GM12878 (cell line): ENCODE measurements at regions not wholly inside any gene's neighbourhood (a gene's known extent, or its start where the extent isn't known, plus 50 kb on each side); places are given as distances from the start of the nearest gene placed in this dataset.

Source experiments
- ATAC-seq: fragments of 200-7000 bp; cut with Tn5 transposase; 3 replicates; pipeline ENCODE4 v1.9.1; 2020; ENCODE audit warnings: mild to moderate bottlenecking, moderate library complexity
- BruUV-seq: library from RNA; stranded (reverse); fragments of 400-500 nt; replicated peaks from 2 replicates; lab custom pipeline; 2021; lab: Mats Ljungman, UMichigan
- CTCF ChIA-PET: fragments of 300-600 bp; sonication (Branson Sonifier 250); formaldehyde crosslinking; extraction: SDS; loops from one replicate; lab custom pipeline; 2021; ENCODE audit warnings: inconsistent platforms; lab: Yijun Ruan, JAX
- POLR2A ChIA-PET: fragments of 350-600 bp; formaldehyde crosslinking; extraction: SDS; loops from one replicate; lab custom pipeline; 2021; ENCODE audit warnings: inconsistent platforms; lab: Charles Lee
- RAD21 ChIA-PET: fragments of 300-600 bp; sonication (Branson Sonifier 250); formaldehyde crosslinking; loops from one replicate; lab custom pipeline; 2023; ENCODE audit warnings: antibody characterized with exemption; ENCODE audit not compliant: unreplicated experiment; lab: Charles Lee
- SMC1A ChIA-PET: fragments of 300-600 bp; sonication (Branson Sonifier 250); formaldehyde crosslinking; loops from one replicate; lab custom pipeline; 2023; ENCODE audit not compliant: unreplicated experiment, uncharacterized antibody; lab: Charles Lee
- DNase-seq: peaks from one replicate; pipeline ENCODE4 v3.0.0-alpha.2; 2011; ENCODE audit warnings: low read depth, low spot score
- FAIRE-seq: peaks from 3 replicates; lab custom pipeline; 2011; peaks lifted over from hg19 to GRCh38; lab: Jason Lieb, UNC
- H2AFZ ChIP-seq: 2 replicates; pipeline ENCODE4 v1.6.0; 2011; ENCODE audit warnings: low read depth, low read length, control low read depth; ENCODE audit not compliant: control insufficient read depth
- H3K27ac ChIP-seq: 2 replicates; pipeline ENCODE4 v1.5.1; 2011; ENCODE audit warnings: control low read depth; ENCODE audit not compliant: control insufficient read depth, insufficient read depth
- H3K27me3 ChIP-seq, 2 experiments: replicated peaks in 1 of 2; 2 replicates each; pipeline versions ENCODE4 v1.6.0 to v1.6.1; 2011; ENCODE audit warnings: low read length in 1 of 2; ENCODE audit not compliant: control insufficient read depth in 2 of 2, insufficient read depth in 2 of 2
- H3K36me3 ChIP-seq, 2 experiments: 2 replicates each; pipeline ENCODE4 v1.5.1; 2011; ENCODE audit warnings: low read length in 1 of 2; ENCODE audit not compliant: control insufficient read depth in 2 of 2, insufficient read depth in 2 of 2
- H3K4me1 ChIP-seq: 2 replicates; pipeline ENCODE4 v1.6.1; 2011; ENCODE audit warnings: mild to moderate bottlenecking, low read length, moderate library complexity, mixed read lengths; ENCODE audit not compliant: control insufficient read depth, insufficient read depth
- H3K4me2 ChIP-seq: 2 replicates; pipeline ENCODE4 v1.6.0; 2011; ENCODE audit warnings: control low read depth; ENCODE audit not compliant: control insufficient read depth, insufficient read depth
- H3K4me3 ChIP-seq: fragments of 200-600 bp; sonication (generic); 2 replicates; pipeline ENCODE4 v1.5.1; 2016
- H3K79me2 ChIP-seq: 2 replicates; pipeline ENCODE4 v1.6.0; 2011; ENCODE audit warnings: low read length; ENCODE audit not compliant: control insufficient read depth, insufficient read depth
- H3K9ac ChIP-seq: 2 replicates; pipeline ENCODE4 v1.8.0; 2011; ENCODE audit warnings: low read length, control low read depth, mixed read lengths; ENCODE audit not compliant: control insufficient read depth, insufficient read depth
- H3K9me3 ChIP-seq: replicated peaks from 3 replicates; pipeline ENCODE4 v1.5.1; 2011; ENCODE audit warnings: mild to moderate bottlenecking, low read length; ENCODE audit not compliant: control insufficient read depth, insufficient read depth
- H4K20me1 ChIP-seq: 2 replicates; pipeline ENCODE4 v1.6.0; 2011; ENCODE audit not compliant: control insufficient read depth, insufficient read depth
- CREB1 ChIP-seq: IDR thresholded peaks from 2 replicates; pipeline ENCODE4 v1.6.1; 2012; ENCODE audit warnings: low read depth, mild to moderate bottlenecking, inconsistent platforms
- DPF2 ChIP-seq: fragments of 450-650 bp; IDR thresholded peaks from 2 replicates; pipeline ENCODE4 v1.6.1; 2017; ENCODE audit warnings: mild to moderate bottlenecking
- EED ChIP-seq: sonication (generic); IDR thresholded peaks from 2 replicates; pipeline ENCODE4 v1.6.1; 2016; ENCODE audit warnings: antibody characterized with exemption, low read depth
- HDAC2 ChIP-seq: fragments of 200-600 bp; sonication (generic); IDR thresholded peaks from 2 replicates; pipeline ENCODE4 v1.6.1; 2017
- POLR2AphosphoS5 ChIP-seq: IDR thresholded peaks from 2 replicates; pipeline ENCODE4 v1.6.1; 2011; ENCODE audit warnings: mild to moderate bottlenecking, low read length, inconsistent platforms
- PRDM15 ChIP-seq: fragments of 450-650 bp; formaldehyde crosslinking; IDR thresholded peaks from 2 replicates; pipeline ENCODE4 v1.4.0; 2020; ENCODE audit warnings: mild to moderate bottlenecking, moderate library complexity
- SUZ12 ChIP-seq: fragments of 200-600 bp; sonication (generic); IDR thresholded peaks from one replicate; pipeline ENCODE4 v1.6.1; 2018; ENCODE audit warnings: antibody characterized with exemption, mild to moderate bottlenecking; ENCODE audit not compliant: unreplicated experiment
- ZNF274 ChIP-seq: IDR thresholded peaks from one replicate; pipeline ENCODE4 v1.8.0; 2011; ENCODE audit not compliant: insufficient read length, insufficient read depth
- WGBS: methylation state at CpG from one replicate; pipeline ENCODE4 v1.1.6; 2016; ENCODE audit warnings: low lambda C conversion rate; ENCODE audit not compliant: insufficient replicate concordance, insufficient coverage; ENCODE audit errors: missing lambda C conversion rate; 5-methylcytosine and 5-hydroxymethylcytosine counted together
- in situ Hi-C: fragments of 300-500 bp; cut with MboI; formaldehyde crosslinking; loops from 9 replicates; pipeline ENCODE4 v1.14.3; 2018; ENCODE audit warnings: mixed read lengths
- intact Hi-C: fragments of 100-400 bp; cut with micrococcal nuclease; formaldehyde crosslinking; loops from one replicate; pipeline ENCODE4 v1.14.2; 2022; ENCODE audit not compliant: unreplicated experiment
- TF ChIP-seq, protein P1 (sequence below): fragments of 450-650 bp; formaldehyde crosslinking; IDR thresholded peaks from 2 replicates; pipeline ENCODE4 v1.5.0; 2022; ENCODE audit warnings: mild to moderate bottlenecking, missing genetic modification characterization
- TF ChIP-seq, protein P2 (sequence below): IDR thresholded peaks from 2 replicates; pipeline ENCODE4 v1.6.1; 2011; ENCODE audit warnings: borderline replicate concordance, low read depth, mild to moderate bottlenecking, moderate library complexity, low read length; ENCODE audit not compliant: insufficient read depth, poor library complexity, severe bottlenecking
- TF ChIP-seq, protein P3 (sequence below): IDR thresholded peaks from 2 replicates; pipeline ENCODE4 v1.6.1; 2012; ENCODE audit warnings: low read depth, low read length, improper control_type of control experiment

GRCh38 chr20:40773376-40773775, 84.3 kb upstream of the MAFB start:
- POLR2A ChIA-PET, result no interaction called here
- Histone ChIP-seq H3K36me3 (no peaks in the 10 kb centered on the region), H3K9ac (no peak overlapping the region), H3K4me3 (no peak overlapping the region), H3K27me3 (peaks cover 0 to 7% of the 10 kb centered on the region in 2 experiments; a peak in 2 of 4 replicates), H3K9me3 (no peaks in the 10 kb centered on the region), H3K4me2 (no peak overlapping the region), H4K20me1 (no peaks in the 10 kb centered on the region), H3K27ac (no peak overlapping the region), H2AFZ (no peak overlapping the region), H3K4me1 (no peaks in the 10 kb centered on the region), H3K79me2 (no peaks in the 10 kb centered on the region)
- FAIRE-seq (no peak), DNase-seq (no peak), ATAC-seq (no peak)
- TF ChIP-seq CREB1, result no peak
- no peak for TF ChIP-seq ZNF274
- TF ChIP-seq, protein P1, sequence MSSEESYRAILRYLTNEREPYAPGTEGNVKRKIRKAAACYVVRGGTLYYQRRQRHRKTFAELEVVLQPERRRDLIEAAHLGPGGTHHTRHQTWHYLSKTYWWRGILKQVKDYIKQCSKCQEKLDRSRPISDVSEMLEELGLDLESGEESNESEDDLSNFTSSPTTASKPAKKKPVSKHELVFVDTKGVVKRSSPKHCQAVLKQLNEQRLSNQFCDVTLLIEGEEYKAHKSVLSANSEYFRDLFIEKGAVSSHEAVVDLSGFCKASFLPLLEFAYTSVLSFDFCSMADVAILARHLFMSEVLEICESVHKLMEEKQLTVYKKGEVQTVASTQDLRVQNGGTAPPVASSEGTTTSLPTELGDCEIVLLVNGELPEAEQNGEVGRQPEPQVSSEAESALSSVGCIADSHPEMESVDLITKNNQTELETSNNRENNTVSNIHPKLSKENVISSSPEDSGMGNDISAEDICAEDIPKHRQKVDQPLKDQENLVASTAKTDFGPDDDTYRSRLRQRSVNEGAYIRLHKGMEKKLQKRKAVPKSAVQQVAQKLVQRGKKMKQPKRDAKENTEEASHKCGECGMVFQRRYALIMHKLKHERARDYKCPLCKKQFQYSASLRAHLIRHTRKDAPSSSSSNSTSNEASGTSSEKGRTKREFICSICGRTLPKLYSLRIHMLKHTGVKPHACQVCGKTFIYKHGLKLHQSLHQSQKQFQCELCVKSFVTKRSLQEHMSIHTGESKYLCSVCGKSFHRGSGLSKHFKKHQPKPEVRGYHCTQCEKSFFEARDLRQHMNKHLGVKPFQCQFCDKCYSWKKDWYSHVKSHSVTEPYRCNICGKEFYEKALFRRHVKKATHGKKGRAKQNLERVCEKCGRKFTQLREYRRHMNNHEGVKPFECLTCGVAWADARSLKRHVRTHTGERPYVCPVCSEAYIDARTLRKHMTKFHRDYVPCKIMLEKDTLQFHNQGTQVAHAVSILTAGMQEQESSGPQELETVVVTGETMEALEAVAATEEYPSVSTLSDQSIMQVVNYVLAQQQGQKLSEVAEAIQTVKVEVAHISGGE, result no peak
- TF ChIP-seq, protein P2, sequence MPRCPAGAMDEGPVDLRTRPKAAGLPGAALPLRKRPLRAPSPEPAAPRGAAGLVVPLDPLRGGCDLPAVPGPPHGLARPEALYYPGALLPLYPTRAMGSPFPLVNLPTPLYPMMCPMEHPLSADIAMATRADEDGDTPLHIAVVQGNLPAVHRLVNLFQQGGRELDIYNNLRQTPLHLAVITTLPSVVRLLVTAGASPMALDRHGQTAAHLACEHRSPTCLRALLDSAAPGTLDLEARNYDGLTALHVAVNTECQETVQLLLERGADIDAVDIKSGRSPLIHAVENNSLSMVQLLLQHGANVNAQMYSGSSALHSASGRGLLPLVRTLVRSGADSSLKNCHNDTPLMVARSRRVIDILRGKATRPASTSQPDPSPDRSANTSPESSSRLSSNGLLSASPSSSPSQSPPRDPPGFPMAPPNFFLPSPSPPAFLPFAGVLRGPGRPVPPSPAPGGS, result no peak
- no peak for TF ChIP-seq PRDM15 (CRISPR knock-in tag)
- TF ChIP-seq SUZ12, result no peak
- TF ChIP-seq HDAC2, result no peak
- TF ChIP-seq DPF2, result no peak
- TF ChIP-seq POLR2AphosphoS5, result no peak
- TF ChIP-seq EED, result no peak
- TF ChIP-seq, protein P3, sequence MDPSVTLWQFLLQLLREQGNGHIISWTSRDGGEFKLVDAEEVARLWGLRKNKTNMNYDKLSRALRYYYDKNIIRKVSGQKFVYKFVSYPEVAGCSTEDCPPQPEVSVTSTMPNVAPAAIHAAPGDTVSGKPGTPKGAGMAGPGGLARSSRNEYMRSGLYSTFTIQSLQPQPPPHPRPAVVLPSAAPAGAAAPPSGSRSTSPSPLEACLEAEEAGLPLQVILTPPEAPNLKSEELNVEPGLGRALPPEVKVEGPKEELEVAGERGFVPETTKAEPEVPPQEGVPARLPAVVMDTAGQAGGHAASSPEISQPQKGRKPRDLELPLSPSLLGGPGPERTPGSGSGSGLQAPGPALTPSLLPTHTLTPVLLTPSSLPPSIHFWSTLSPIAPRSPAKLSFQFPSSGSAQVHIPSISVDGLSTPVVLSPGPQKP, result no peak
- SMC1A ChIA-PET, result no interaction called here
- WGBS, result 21% methylated on average over 3 of the region's 3 CpGs
- no TSS peak for BruUV-seq
- CTCF ChIA-PET, result no interaction called here
- RAD21 ChIA-PET, result no interaction called here
- in situ Hi-C loops, result no loop called here
- intact Hi-C loops, result no loop called here
